SHP77 treated with DMSO at 0.1 percent for 48 hours (cell line): ENCODE measurements at regions not wholly inside any gene's neighbourhood (a gene's known extent, or its start where the extent isn't known, plus 50 kb on each side); places are given as distances from the start of the nearest gene placed in this dataset.
"Not testable (repeated sequence)": the region's sequence is repeated elsewhere in the genome, so short reads cannot be mapped to it uniquely, and the experiment has no call there.

Experiments
- DNase-seq: peaks from one replicate; lab custom pipeline; 2025; lab: John Stamatoyannopoulos, UW

- DNase-seq = no peak
Observed at GRCh38 chr3:59502806-59503205, 453.0 kb upstream of the CFAP20DC start.

- DNase-seq = no peak
Observed at GRCh38 chr3:59499954-59500353, 450.1 kb upstream of the CFAP20DC start.

- no peak for DNase-seq
Observed at GRCh38 chr3:59499000-59499399, 449.2 kb upstream of the CFAP20DC start.

GRCh38 chr3:59496250-59496649 is 446.4 kb upstream of the CFAP20DC start:
- no peak for DNase-seq

GRCh38 chr3:59494969-59495368 is 445.1 kb upstream of the CFAP20DC start:
- DNase-seq = not testable (repeated sequence)

- no peak for DNase-seq
Observed at GRCh38 chr3:59486520-59486919, 436.7 kb upstream of the CFAP20DC start.

GRCh38 chr3:59483191-59483590 is 433.4 kb upstream of the CFAP20DC start:
- DNase-seq = no peak

- DNase-seq = no peak
Observed at GRCh38 chr3:59482684-59483083, 432.9 kb upstream of the CFAP20DC start.

GRCh38 chr3:59481776-59482400 is 432.1 kb upstream of the CFAP20DC start:
- no peak for DNase-seq

GRCh38 chr3:59480486-59480995 is 430.7 kb upstream of the CFAP20DC start:
- DNase-seq = no peak

GRCh38 chr3:59473636-59474035 is 423.8 kb upstream of the CFAP20DC start:
- no peak for DNase-seq

GRCh38 chr3:59472541-59472940 is 422.7 kb upstream of the CFAP20DC start:
- DNase-seq = no peak

GRCh38 chr3:59469948-59470723 is 420.3 kb upstream of the CFAP20DC start:
- no peak for DNase-seq

GRCh38 chr3:59467476-59467875 is 417.7 kb upstream of the CFAP20DC start:
- no peak for DNase-seq

- DNase-seq = no peak
Observed at GRCh38 chr3:59464187-59464586, 414.4 kb upstream of the CFAP20DC start.

GRCh38 chr3:59463253-59463652 is 413.4 kb upstream of the CFAP20DC start:
- DNase-seq = no peak

- DNase-seq = no peak
Observed at GRCh38 chr3:59460068-59460467, 410.2 kb upstream of the CFAP20DC start.

GRCh38 chr3:59456852-59457485 is 407.1 kb upstream of the CFAP20DC start:
- no peak for DNase-seq

- no peak for DNase-seq
Observed at GRCh38 chr3:59451800-59452746, 402.2 kb upstream of the CFAP20DC start.

- no peak for DNase-seq
Observed at GRCh38 chr3:59450946-59451763, 401.3 kb upstream of the CFAP20DC start.

GRCh38 chr3:59450437-59450836 is 400.6 kb upstream of the CFAP20DC start:
- DNase-seq = no peak
